Loucy (cell line): ENCODE measurements at regions not wholly inside any gene's neighbourhood (a gene's known extent, or its start where the extent isn't known, plus 50 kb on each side); places are given as distances from the start of the nearest gene placed in this dataset.

ENCODE experiments used
- H2AFZ ChIP-seq: fragments of 200-600 bp; sonication (generic); 2 replicates; pipeline ENCODE4 v1.6.0; 2016; ENCODE audit warnings: antibody characterized with exemption, mild to moderate bottlenecking, low read length, moderate library complexity
- H3F3A ChIP-seq: fragments of 200-600 bp; 2 replicates; pipeline ENCODE4 v1.6.0; 2016; ENCODE audit warnings: antibody characterized with exemption, low read depth, mild to moderate bottlenecking
- H3K27me3 ChIP-seq: fragments of 200-600 bp; sonication (generic); 2 replicates; pipeline ENCODE4 v1.6.1; 2014; ENCODE audit warnings: low read length, mild to moderate bottlenecking; ENCODE audit not compliant: insufficient read depth, poor library complexity, severe bottlenecking
- H3K36me3 ChIP-seq: fragments of 200-600 bp; sonication (generic); 2 replicates; pipeline ENCODE4 v1.6.1; 2016; ENCODE audit warnings: low read length; ENCODE audit not compliant: insufficient read depth
- H3K4me1 ChIP-seq: fragments of 200-600 bp; sonication (generic); 2 replicates; pipeline ENCODE4 v1.5.1; 2014; ENCODE audit warnings: low read length, mild to moderate bottlenecking; ENCODE audit not compliant: insufficient read depth, poor library complexity, severe bottlenecking
- H3K4me2 ChIP-seq: fragments of 200-600 bp; sonication (generic); 2 replicates; pipeline ENCODE4 v1.6.0; 2014; ENCODE audit warnings: antibody characterized with exemption, low read length, low read depth, mild to moderate bottlenecking; ENCODE audit not compliant: poor library complexity, severe bottlenecking
- H3K4me3 ChIP-seq: fragments of 200-600 bp; sonication (generic); 2 replicates; pipeline ENCODE4 v1.5.1; 2014; ENCODE audit warnings: low read length, mild to moderate bottlenecking, mixed read lengths; ENCODE audit not compliant: poor library complexity, severe bottlenecking
- H3K79me2 ChIP-seq: fragments of 200-600 bp; sonication (generic); 2 replicates; pipeline ENCODE4 v1.6.1; 2014; ENCODE audit warnings: low read length; ENCODE audit not compliant: insufficient read depth
- H3K9ac ChIP-seq: fragments of 200-600 bp; sonication (generic); 2 replicates; pipeline ENCODE4 v1.6.0; 2014; ENCODE audit warnings: mild to moderate bottlenecking, low read depth, low read length, moderate library complexity; ENCODE audit not compliant: poor library complexity, severe bottlenecking
- H3K9me2 ChIP-seq: fragments of 200-600 bp; sonication (generic); replicated peaks from 2 replicates; pipeline ENCODE4 v1.6.1; 2016; ENCODE audit warnings: low read depth, low read length, mixed read lengths
- H3K9me3 ChIP-seq: fragments of 200-600 bp; sonication (generic); 2 replicates; pipeline ENCODE4 v1.6.1; 2014; ENCODE audit warnings: mild to moderate bottlenecking, antibody characterized with exemption, low read length, low read depth; ENCODE audit not compliant: insufficient read depth
- H4K20me1 ChIP-seq: fragments of 200-600 bp; sonication (generic); 2 replicates; pipeline ENCODE4 v1.6.0; 2014; ENCODE audit warnings: antibody characterized with exemption, low read length, mild to moderate bottlenecking; ENCODE audit not compliant: insufficient read depth, poor library complexity, severe bottlenecking
- EZH2phosphoT487 ChIP-seq: fragments of 200-600 bp; IDR thresholded peaks from 2 replicates; pipeline ENCODE4 v1.6.1; 2018; ENCODE audit warnings: antibody characterized with exemption, mild to moderate bottlenecking, moderate library complexity, borderline replicate concordance
- TF ChIP-seq, protein P1 (sequence below): fragments of 200-600 bp; sonication (generic); conservative IDR thresholded peaks from 2 replicates; pipeline ENCODE4 v1.5.1; 2014; ENCODE audit warnings: mild to moderate bottlenecking, antibody characterized with exemption, low read length

DNA sequence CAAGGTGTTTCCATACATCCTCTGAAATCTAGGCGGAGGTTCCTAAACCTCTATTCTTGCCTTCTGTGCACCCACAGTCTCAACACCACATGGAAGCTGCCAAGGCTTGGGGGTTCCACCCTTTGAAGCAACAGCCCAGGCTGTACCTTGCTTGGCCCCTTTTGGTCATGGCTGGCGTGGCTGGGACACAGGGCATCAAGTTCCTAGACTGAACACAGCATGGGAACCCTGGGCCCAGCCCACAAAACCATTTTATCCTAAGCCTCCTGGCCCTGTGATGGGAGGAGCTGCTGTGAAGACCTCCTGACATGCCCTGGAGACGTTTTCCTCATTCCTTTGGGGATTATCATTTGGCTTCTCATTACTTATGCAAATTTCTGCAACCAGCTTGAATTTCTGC, 739.0 kb upstream of the NECTIN3 start:
- Histone ChIP-seq H3K9me3 (peaks cover 5% of the 10 kb centered on the region; the same call in 1 of the 2 replicates), H3K9me2 (no peaks in the 10 kb centered on the region), H2AFZ (no peak overlapping the region), H3K27me3 (no peaks in the 10 kb centered on the region), H4K20me1 (no peaks in the 10 kb centered on the region), H3F3A (no peaks in the 10 kb centered on the region), H3K4me3 (no peak overlapping the region), H3K36me3 (no peaks in the 10 kb centered on the region), H3K79me2 (no peaks in the 10 kb centered on the region), H3K9ac (no peak overlapping the region), H3K4me2 (no peak overlapping the region), H3K4me1 (no peaks in the 10 kb centered on the region)
- TF ChIP-seq, protein P1, sequence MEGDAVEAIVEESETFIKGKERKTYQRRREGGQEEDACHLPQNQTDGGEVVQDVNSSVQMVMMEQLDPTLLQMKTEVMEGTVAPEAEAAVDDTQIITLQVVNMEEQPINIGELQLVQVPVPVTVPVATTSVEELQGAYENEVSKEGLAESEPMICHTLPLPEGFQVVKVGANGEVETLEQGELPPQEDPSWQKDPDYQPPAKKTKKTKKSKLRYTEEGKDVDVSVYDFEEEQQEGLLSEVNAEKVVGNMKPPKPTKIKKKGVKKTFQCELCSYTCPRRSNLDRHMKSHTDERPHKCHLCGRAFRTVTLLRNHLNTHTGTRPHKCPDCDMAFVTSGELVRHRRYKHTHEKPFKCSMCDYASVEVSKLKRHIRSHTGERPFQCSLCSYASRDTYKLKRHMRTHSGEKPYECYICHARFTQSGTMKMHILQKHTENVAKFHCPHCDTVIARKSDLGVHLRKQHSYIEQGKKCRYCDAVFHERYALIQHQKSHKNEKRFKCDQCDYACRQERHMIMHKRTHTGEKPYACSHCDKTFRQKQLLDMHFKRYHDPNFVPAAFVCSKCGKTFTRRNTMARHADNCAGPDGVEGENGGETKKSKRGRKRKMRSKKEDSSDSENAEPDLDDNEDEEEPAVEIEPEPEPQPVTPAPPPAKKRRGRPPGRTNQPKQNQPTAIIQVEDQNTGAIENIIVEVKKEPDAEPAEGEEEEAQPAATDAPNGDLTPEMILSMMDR = no peak
- no peak for TF ChIP-seq EZH2phosphoT487

DNA sequence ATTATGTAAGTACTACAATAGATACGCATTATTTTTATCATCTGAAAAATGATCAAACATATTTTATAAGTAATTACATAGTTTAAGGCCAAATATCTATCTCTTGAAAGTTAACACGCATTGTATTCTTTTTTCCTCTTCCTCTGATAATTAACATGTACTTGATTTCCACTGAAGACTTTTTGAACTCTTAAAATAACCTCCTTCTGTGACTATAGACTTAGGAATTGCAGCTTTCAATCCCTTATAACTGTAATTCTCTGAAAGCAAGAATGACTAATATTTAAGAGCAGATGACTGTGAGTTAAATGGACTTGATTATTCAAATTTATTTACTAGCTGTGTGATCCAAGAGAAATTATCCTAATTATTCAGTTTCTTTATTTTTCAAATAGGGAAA, 730.6 kb upstream of the NECTIN3 start:
- Histone ChIP-seq H3K36me3 (no peaks in the 10 kb centered on the region), H3K9me3 (peaks cover 5% of the 10 kb centered on the region; the same call in 1 of the 2 replicates), H2AFZ (no peak overlapping the region)

DNA sequence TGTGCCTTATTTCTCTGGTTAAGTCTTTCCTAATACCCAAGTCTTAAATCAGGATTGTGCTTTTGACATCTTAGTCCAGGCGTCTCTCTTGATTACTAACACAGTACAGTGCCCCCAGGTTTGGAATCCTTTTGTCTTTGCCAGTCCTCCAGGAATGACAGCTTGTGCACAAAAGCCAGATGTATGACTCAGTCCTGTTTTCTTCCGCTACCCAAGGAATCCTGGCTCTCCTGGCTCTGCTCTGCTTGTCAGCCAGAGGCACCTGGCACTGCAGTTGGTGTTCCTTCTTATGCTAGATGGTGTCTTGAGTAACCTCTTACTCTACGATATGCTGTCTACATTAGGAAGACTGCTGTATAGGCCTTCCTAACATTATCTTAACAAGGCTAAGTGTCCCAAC, 728.2 kb upstream of the NECTIN3 start:
- no peak overlapping the region for H2AFZ ChIP-seq
- H3K79me2 ChIP-seq = no peaks in the 10 kb centered on the region
- H3K4me1 ChIP-seq = peaks cover 13% of the 10 kb centered on the region
- H3K9me3 ChIP-seq = no peaks in the 10 kb centered on the region
- H3K9ac ChIP-seq = no peak overlapping the region
- TF ChIP-seq, protein P1 = no peak
- no peak for TF ChIP-seq EZH2phosphoT487
- no peaks in the 10 kb centered on the region for H3F3A ChIP-seq
- no peaks in the 10 kb centered on the region for H3K36me3 ChIP-seq
- no peaks in the 10 kb centered on the region for H3K27me3 ChIP-seq
- no peak overlapping the region for H3K4me2 ChIP-seq
- no peak overlapping the region for H3K4me3 ChIP-seq
- no peaks in the 10 kb centered on the region for H4K20me1 ChIP-seq
- H3K9me2 ChIP-seq = no peaks in the 10 kb centered on the region

More for the DNA sequence above, 730.6 kb upstream of the NECTIN3 start:
- Histone ChIP-seq H3K4me2 (no peak overlapping the region), H3K9ac (no peak overlapping the region), H3K27me3 (no peaks in the 10 kb centered on the region), H3F3A (no peaks in the 10 kb centered on the region), H3K4me3 (no peak overlapping the region), H4K20me1 (no peaks in the 10 kb centered on the region), H3K9me2 (no peaks in the 10 kb centered on the region), H3K79me2 (no peaks in the 10 kb centered on the region), H3K4me1 (peaks cover 13% of the 10 kb centered on the region)
- TF ChIP-seq, protein P1 = no peak
